Cardiac fibroblast (primary cell): ENCODE measurements at regions not wholly inside any gene's neighbourhood (a gene's known extent, or its start where the extent isn't known, plus 50 kb on each side); places are given as distances from the start of the nearest gene placed in this dataset.

Source experiments
- DNase-seq, 2 donors: peaks; one replicate each; pipeline versions ENCODE4 v3.0.0 to v3.0.0-alpha.2; 2010; ENCODE audit warnings: low read depth in 2 of 2
- H3K4me3 ChIP-seq, 2 donors: replicated peaks in 1 of 2; 1 replicate in 1 of 2; 2 replicates in 1 of 2; pipeline ENCODE4 v1.5.1; 2011; ENCODE audit warnings: low read depth in 2 of 2, low read length in 2 of 2, mild to moderate bottlenecking in 2 of 2, moderate library complexity in 1 of 2
- CTCF ChIP-seq: IDR thresholded peaks from one replicate; pipeline ENCODE4 v1.5.1; 2011; ENCODE audit warnings: low read depth, mild to moderate bottlenecking, low read length, inconsistent platforms

GRCh38 chr4:149980121-149980682 lies 98.0 kb upstream of the DCLK2 start:
- no peak overlapping the region for H3K4me3 ChIP-seq
- no peak for DNase-seq
- TF ChIP-seq CTCF, result no peak

- no peak overlapping the region for H3K4me3 ChIP-seq
- peak; percentile 79 for TF ChIP-seq CTCF
- DNase-seq, result peak; percentile 70 to 74
Observed at GRCh38 chr4:149980941-149981340, 97.3 kb upstream of the DCLK2 start.

- no peak overlapping the region for H3K4me3 ChIP-seq
- no peak for DNase-seq
- TF ChIP-seq CTCF, result no peak
Observed at GRCh38 chr4:149983401-149983800, 94.8 kb upstream of the DCLK2 start.

GRCh38 chr4:149983931-149984330 lies 94.3 kb upstream of the DCLK2 start:
- TF ChIP-seq CTCF, result no peak
- DNase-seq, result no peak
- H3K4me3 ChIP-seq, result no peak overlapping the region

GRCh38 chr4:149985981-149986380 lies 92.3 kb upstream of the DCLK2 start:
- no peak for DNase-seq
- H3K4me3 ChIP-seq, result no peak overlapping the region
- TF ChIP-seq CTCF, result no peak

- H3K4me3 ChIP-seq, result no peak overlapping the region
- DNase-seq, result no peak
- TF ChIP-seq CTCF, result no peak
Observed at GRCh38 chr4:149986917-149987316, 91.3 kb upstream of the DCLK2 start.
